IMR-90 (cell line): ENCODE measurements at regions not wholly inside any gene's neighbourhood (a gene's known extent, or its start where the extent isn't known, plus 50 kb on each side); places are given as distances from the start of the nearest gene placed in this dataset.

Source experiments
- ATAC-seq: fragments of 200-7000 bp; cut with Tn5 transposase; 2 replicates; pipeline ENCODE4 v1.9.1; 2020; ENCODE audit warnings: low read depth, mild to moderate bottlenecking, moderate library complexity
- BruUV-seq: library from RNA; stranded (reverse); fragments of 400-500 nt; replicated peaks from 2 replicates; lab custom pipeline; 2021; lab: Mats Ljungman, UMichigan
- CTCF ChIA-PET: fragments of 300-600 bp; formaldehyde crosslinking; extraction: SDS; loops from one replicate; lab custom pipeline; 2021; ENCODE audit warnings: antibody characterized with exemption; lab: Yijun Ruan, JAX
- POLR2A ChIA-PET: fragments of 300-600 bp; sonication (Branson Sonifier 250); formaldehyde crosslinking; loops from one replicate; lab custom pipeline; 2022; ENCODE audit warnings: antibody characterized with exemption; ENCODE audit not compliant: unreplicated experiment; lab: Charles Lee
- DNase-seq: peaks from one replicate; pipeline ENCODE4 v3.0.0; 2013
- H2AFZ ChIP-seq: replicated peaks from 2 replicates; pipeline ENCODE3; 2013; ENCODE audit warnings: low read length, mild to moderate bottlenecking; ENCODE audit not compliant: poor library complexity
- H2AK5ac ChIP-seq: 2 replicates; pipeline ENCODE4 v1.6.1; 2013; ENCODE audit warnings: low read depth, low read length, inconsistent platforms
- H2AK9ac ChIP-seq: replicated peaks from 2 replicates; pipeline ENCODE3; 2013; ENCODE audit warnings: mild to moderate bottlenecking, low read depth, low read length, moderate library complexity; ENCODE audit not compliant: poor library complexity
- H2BK120ac ChIP-seq: 2 replicates; pipeline ENCODE4 v1.6.1; 2013; ENCODE audit warnings: low read depth, low read length, inconsistent platforms
- H2BK15ac ChIP-seq: 3 replicates; pipeline ENCODE4 v1.6.1; 2013; ENCODE audit warnings: low read depth, low read length, inconsistent platforms
- H2BK20ac ChIP-seq: 2 replicates; pipeline ENCODE4 v1.6.1; 2013; ENCODE audit warnings: low read depth, mild to moderate bottlenecking, inconsistent platforms, low read length, moderate library complexity
- H2BK5ac ChIP-seq: 2 replicates; pipeline ENCODE4 v1.6.1; 2013; ENCODE audit warnings: mild to moderate bottlenecking, low read depth, low read length, inconsistent platforms; ENCODE audit not compliant: poor library complexity, severe bottlenecking
- H3K14ac ChIP-seq: replicated peaks from 2 replicates; pipeline ENCODE4 v1.6.1; 2013; ENCODE audit warnings: low read depth, low read length, inconsistent platforms
- H3K18ac ChIP-seq: 2 replicates; pipeline ENCODE4 v1.6.1; 2013; ENCODE audit warnings: low read depth, low read length, control low read depth
- H3K23ac ChIP-seq: 2 replicates; pipeline ENCODE4 v1.6.1; 2013; ENCODE audit warnings: low read depth, low read length, inconsistent platforms
- H3K27ac ChIP-seq: 2 replicates; pipeline ENCODE4 v1.5.1; 2013; ENCODE audit warnings: mild to moderate bottlenecking, control low read depth, low read length; ENCODE audit not compliant: insufficient read depth
- H3K27me3 ChIP-seq: 2 replicates; pipeline ENCODE4 v1.6.1; 2013; ENCODE audit warnings: low read length; ENCODE audit not compliant: control insufficient read depth, insufficient read depth
- H3K36me3 ChIP-seq: 2 replicates; pipeline ENCODE4 v1.6.1; 2013; ENCODE audit warnings: low read length, mixed read lengths; ENCODE audit not compliant: control insufficient read depth, insufficient read depth
- H3K4ac ChIP-seq: 2 replicates; pipeline ENCODE4 v1.6.1; 2013; ENCODE audit warnings: low read depth, low read length, inconsistent platforms
- H3K4me1 ChIP-seq: 2 replicates; pipeline ENCODE4 v1.6.1; 2013; ENCODE audit warnings: low read length, mixed read lengths; ENCODE audit not compliant: control insufficient read depth, insufficient read depth
- H3K4me2 ChIP-seq: 2 replicates; pipeline ENCODE4 v1.6.1; 2013; ENCODE audit warnings: low read depth, mild to moderate bottlenecking, control low read depth, low read length, moderate library complexity
- H3K4me3 ChIP-seq: 2 replicates; pipeline ENCODE4 v1.5.1; 2013; ENCODE audit warnings: low read depth, mild to moderate bottlenecking, control low read depth, low read length, moderate library complexity; ENCODE audit not compliant: insufficient read depth
- H3K56ac ChIP-seq: 2 replicates; pipeline ENCODE4 v1.6.1; 2013; ENCODE audit warnings: low read length, inconsistent platforms; ENCODE audit not compliant: insufficient read depth; ENCODE audit errors: extremely low read depth
- H3K79me1 ChIP-seq, 2 experiments: 2 replicates each; pipeline ENCODE4 v1.6.1; 2013; ENCODE audit warnings: low read length in 2 of 2, inconsistent platforms in 1 of 2, low read depth in 1 of 2
- H3K9ac ChIP-seq: 2 replicates; pipeline ENCODE4 v1.6.1; 2013; ENCODE audit warnings: low read depth, low read length, control low read depth
- H3K9me1 ChIP-seq: 2 replicates; pipeline ENCODE4 v1.6.1; 2013; ENCODE audit warnings: low read length, inconsistent platforms; ENCODE audit not compliant: insufficient read depth
- H3K9me3 ChIP-seq: 2 replicates; pipeline ENCODE4 v1.6.1; 2013; ENCODE audit warnings: low read length; ENCODE audit not compliant: control insufficient read depth, insufficient read depth
- H4K20me1 ChIP-seq: 2 replicates; pipeline ENCODE4 v1.6.1; 2013; ENCODE audit warnings: low read length, inconsistent platforms; ENCODE audit not compliant: insufficient read depth
- H4K5ac ChIP-seq: 2 replicates; pipeline ENCODE4 v1.6.1; 2013; ENCODE audit warnings: mild to moderate bottlenecking, low read depth, low read length, control low read depth
- H4K8ac ChIP-seq, 2 experiments: 2 replicates each; pipeline ENCODE4 v1.6.1; 2013; ENCODE audit warnings: low read depth in 2 of 2, low read length in 2 of 2, control low read depth in 1 of 2, inconsistent platforms in 1 of 2
- H4K91ac ChIP-seq: 2 replicates; pipeline ENCODE4 v1.6.1; 2013; ENCODE audit warnings: low read depth, low read length, inconsistent platforms; ENCODE audit not compliant: insufficient read depth
- BHLHE40 ChIP-seq: fragments of 150-350 bp; IDR thresholded peaks from 2 replicates; pipeline ENCODE4 v1.6.1; 2016; ENCODE audit warnings: mild to moderate bottlenecking, low read depth, low read length
- CEBPB ChIP-seq: IDR thresholded peaks from 2 replicates; pipeline ENCODE4 v1.6.1; 2012; ENCODE audit warnings: low read depth, low read length, improper control_type of control experiment
- CHD1 ChIP-seq: IDR thresholded peaks from 2 replicates; pipeline ENCODE4 v1.6.1; 2012; ENCODE audit warnings: low read depth, low read length, improper control_type of control experiment
- FOS ChIP-seq: fragments of 150-350 bp; IDR thresholded peaks from 2 replicates; pipeline ENCODE4 v1.6.1; 2016; ENCODE audit warnings: low read depth, low read length
- MAFK ChIP-seq: IDR thresholded peaks from 2 replicates; pipeline ENCODE4 v1.6.1; 2012; ENCODE audit warnings: low read depth, low read length, improper control_type of control experiment
- MAZ ChIP-seq: IDR thresholded peaks from 2 replicates; pipeline ENCODE4 v1.6.1; 2012; ENCODE audit warnings: low read depth, mild to moderate bottlenecking, low read length, improper control_type of control experiment, moderate library complexity, borderline replicate concordance
- MXI1 ChIP-seq: IDR thresholded peaks from 2 replicates; pipeline ENCODE4 v1.6.1; 2012; ENCODE audit warnings: low read depth, mild to moderate bottlenecking, low read length, moderate library complexity, borderline replicate concordance
- NFE2L2 ChIP-seq: fragments of 150-350 bp; IDR thresholded peaks from 2 replicates; pipeline ENCODE4 v1.6.1; 2016; ENCODE audit warnings: low read depth, mild to moderate bottlenecking, low read length
- POLR2A ChIP-seq: IDR thresholded peaks from 2 replicates; pipeline ENCODE4 v1.6.1; 2012; ENCODE audit warnings: mild to moderate bottlenecking, low read depth, low read length
- RAD21 ChIP-seq: IDR thresholded peaks from 2 replicates; pipeline ENCODE4 v1.6.1; 2012; ENCODE audit warnings: low read length, improper control_type of control experiment
- RCOR1 ChIP-seq: IDR thresholded peaks from 2 replicates; pipeline ENCODE4 v1.6.1; 2012; ENCODE audit warnings: mild to moderate bottlenecking, low read length, improper control_type of control experiment; ENCODE audit not compliant: insufficient replicate concordance
- RFX5 ChIP-seq: IDR thresholded peaks from 2 replicates; pipeline ENCODE4 v1.8.0; 2012; ENCODE audit warnings: low read depth, mild to moderate bottlenecking, low read length, moderate library complexity
- SMC3 ChIP-seq: fragments of 150-350 bp; IDR thresholded peaks from 2 replicates; pipeline ENCODE4 v1.6.1; 2016; ENCODE audit warnings: low read depth, mild to moderate bottlenecking, antibody characterized with exemption, low read length, moderate library complexity
- WGBS, 2 experiments: methylation state at CpG; one replicate each; pipeline versions ENCODE4 v1.1.5 to v1.1.7; 2013; ENCODE audit warnings: missing lambda C conversion rate in 2 of 2; ENCODE audit not compliant: insufficient read length in 1 of 2; ENCODE audit errors: extremely low coverage in 2 of 2; 5-methylcytosine and 5-hydroxymethylcytosine counted together
- dilution Hi-C: fragments of 300-500 bp; cut with HindIII; formaldehyde crosslinking; loops from one replicate; pipeline ENCODE4 v1.14.3; 2018; ENCODE audit warnings: low sequenced_read_pairs; ENCODE audit not compliant: unreplicated experiment
- in situ Hi-C: fragments of 300-500 bp; cut with MboI; formaldehyde crosslinking; loops from 3 replicates; pipeline ENCODE4 v1.14.3; 2019; ENCODE audit warnings: low sequenced_read_pairs, inconsistent platforms, mixed read lengths
- intact Hi-C: fragments of 100-400 bp; cut with micrococcal nuclease; formaldehyde crosslinking; loops from 2 replicates; pipeline ENCODE4 v1.10.0; 2022
- TF ChIP-seq, protein P1 (sequence below): fragments of 150-350 bp; IDR thresholded peaks from 2 replicates; pipeline ENCODE4 v1.6.1; 2017; ENCODE audit warnings: mild to moderate bottlenecking, antibody characterized with exemption, low read length, low read depth
- TF ChIP-seq, protein P2 (sequence below): conservative IDR thresholded peaks from 2 replicates; pipeline ENCODE4 v1.5.1; 2012; ENCODE audit warnings: mild to moderate bottlenecking, low read depth, low read length, improper control_type of control experiment
- TF ChIP-seq, protein P3 (sequence below): fragments of 150-350 bp; IDR thresholded peaks from 2 replicates; pipeline ENCODE4 v1.6.1; 2016; ENCODE audit warnings: low read depth, mild to moderate bottlenecking, low read length, moderate library complexity, borderline replicate concordance

DNA sequence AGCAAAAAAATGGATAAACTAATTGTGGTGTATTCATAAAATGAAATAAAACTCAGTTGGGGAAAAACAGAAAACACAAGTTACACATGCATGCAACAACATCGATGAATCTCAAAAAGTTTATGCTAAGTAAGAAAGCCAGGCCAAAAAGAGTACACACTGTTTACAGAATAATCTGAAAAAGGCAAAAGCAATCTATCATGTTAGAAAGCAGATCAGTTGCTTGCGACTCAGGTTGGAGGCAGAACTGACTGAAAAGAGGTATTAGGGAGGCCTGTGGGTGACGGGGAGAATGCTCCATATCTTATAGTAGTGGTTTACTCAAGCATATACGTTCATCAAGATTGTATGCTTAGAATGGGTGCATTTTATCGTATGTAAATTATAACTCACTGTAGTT is 119.2 kb downstream of the ARRDC3 start:
- dilution Hi-C loops: no loop called here
- in situ Hi-C loops: no loop called here

More for the DNA sequence above, 119.2 kb downstream of the ARRDC3 start:
- BruUV-seq: no TSS peak
- H3K18ac ChIP-seq: no peak overlapping the region
- no peak overlapping the region for H3K4me2 ChIP-seq
- H2AFZ ChIP-seq: peak overlapping the region; percentile 34
- H2AK9ac ChIP-seq: no peak overlapping the region
- no peak overlapping the region for H4K91ac ChIP-seq
- H3K4me3 ChIP-seq: no peak overlapping the region
- H3K23ac ChIP-seq: no peak overlapping the region
- no peak overlapping the region for H3K9ac ChIP-seq
- intact Hi-C loops: no loop called here
- no peak overlapping the region for H2AK5ac ChIP-seq
- no peaks in the 10 kb centered on the region for H3K9me3 ChIP-seq
- H2BK15ac ChIP-seq: no peak overlapping the region
- no peaks in the 10 kb centered on the region for H3K27me3 ChIP-seq
- WGBS, 2 experiments: no CpG with 5 or more reads among the region's 5 CpGs
- no peaks in the 10 kb centered on the region for H4K20me1 ChIP-seq
- ChIA-PET POLR2A (no interaction called here), CTCF (no interaction called here)
- H3K9me1 ChIP-seq: no peaks in the 10 kb centered on the region
- H2BK5ac ChIP-seq: no peak overlapping the region
- no peak overlapping the region for H3K14ac ChIP-seq
- TF ChIP-seq MXI1 (no peak), POLR2A (no peak), FOS (no peak), NFE2L2 (no peak), MAZ (no peak), RCOR1 (no peak), CHD1 (no peak), MAFK (no peak), SMC3 (no peak), RAD21 (no peak), BHLHE40 (no peak), CEBPB (no peak), RFX5 (no peak)
- TF ChIP-seq, protein P1, sequence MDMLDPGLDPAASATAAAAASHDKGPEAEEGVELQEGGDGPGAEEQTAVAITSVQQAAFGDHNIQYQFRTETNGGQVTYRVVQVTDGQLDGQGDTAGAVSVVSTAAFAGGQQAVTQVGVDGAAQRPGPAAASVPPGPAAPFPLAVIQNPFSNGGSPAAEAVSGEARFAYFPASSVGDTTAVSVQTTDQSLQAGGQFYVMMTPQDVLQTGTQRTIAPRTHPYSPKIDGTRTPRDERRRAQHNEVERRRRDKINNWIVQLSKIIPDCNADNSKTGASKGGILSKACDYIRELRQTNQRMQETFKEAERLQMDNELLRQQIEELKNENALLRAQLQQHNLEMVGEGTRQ: no peak
- TF ChIP-seq, protein P2, sequence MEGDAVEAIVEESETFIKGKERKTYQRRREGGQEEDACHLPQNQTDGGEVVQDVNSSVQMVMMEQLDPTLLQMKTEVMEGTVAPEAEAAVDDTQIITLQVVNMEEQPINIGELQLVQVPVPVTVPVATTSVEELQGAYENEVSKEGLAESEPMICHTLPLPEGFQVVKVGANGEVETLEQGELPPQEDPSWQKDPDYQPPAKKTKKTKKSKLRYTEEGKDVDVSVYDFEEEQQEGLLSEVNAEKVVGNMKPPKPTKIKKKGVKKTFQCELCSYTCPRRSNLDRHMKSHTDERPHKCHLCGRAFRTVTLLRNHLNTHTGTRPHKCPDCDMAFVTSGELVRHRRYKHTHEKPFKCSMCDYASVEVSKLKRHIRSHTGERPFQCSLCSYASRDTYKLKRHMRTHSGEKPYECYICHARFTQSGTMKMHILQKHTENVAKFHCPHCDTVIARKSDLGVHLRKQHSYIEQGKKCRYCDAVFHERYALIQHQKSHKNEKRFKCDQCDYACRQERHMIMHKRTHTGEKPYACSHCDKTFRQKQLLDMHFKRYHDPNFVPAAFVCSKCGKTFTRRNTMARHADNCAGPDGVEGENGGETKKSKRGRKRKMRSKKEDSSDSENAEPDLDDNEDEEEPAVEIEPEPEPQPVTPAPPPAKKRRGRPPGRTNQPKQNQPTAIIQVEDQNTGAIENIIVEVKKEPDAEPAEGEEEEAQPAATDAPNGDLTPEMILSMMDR: no peak
- TF ChIP-seq, protein P3, sequence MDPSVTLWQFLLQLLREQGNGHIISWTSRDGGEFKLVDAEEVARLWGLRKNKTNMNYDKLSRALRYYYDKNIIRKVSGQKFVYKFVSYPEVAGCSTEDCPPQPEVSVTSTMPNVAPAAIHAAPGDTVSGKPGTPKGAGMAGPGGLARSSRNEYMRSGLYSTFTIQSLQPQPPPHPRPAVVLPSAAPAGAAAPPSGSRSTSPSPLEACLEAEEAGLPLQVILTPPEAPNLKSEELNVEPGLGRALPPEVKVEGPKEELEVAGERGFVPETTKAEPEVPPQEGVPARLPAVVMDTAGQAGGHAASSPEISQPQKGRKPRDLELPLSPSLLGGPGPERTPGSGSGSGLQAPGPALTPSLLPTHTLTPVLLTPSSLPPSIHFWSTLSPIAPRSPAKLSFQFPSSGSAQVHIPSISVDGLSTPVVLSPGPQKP: no peak
- H3K56ac ChIP-seq: no peak overlapping the region
- H3K4me1 ChIP-seq: peaks cover 2% of the 10 kb centered on the region; the same call in 1 of the 2 replicates
- no peak for ATAC-seq
- DNase-seq: no peak
- H3K79me1 ChIP-seq: no peaks in the 10 kb centered on the region
- H3K27ac ChIP-seq: no peak overlapping the region
- no peak overlapping the region for H4K5ac ChIP-seq
- 0 out of 4 replicates have a peak overlapping the region, but pooled peaks of 1 of the 2 experiments have one; percentile 32 for H4K8ac ChIP-seq
- no peaks in the 10 kb centered on the region for H3K36me3 ChIP-seq
- no peak overlapping the region for H3K4ac ChIP-seq
- no peak overlapping the region for H2BK20ac ChIP-seq
- H2BK120ac ChIP-seq: no peak overlapping the region
